GM19324 (cell line): ENCODE measurements at regions not wholly inside any gene's neighbourhood (a gene's known extent, or its start where the extent isn't known, plus 50 kb on each side); places are given as distances from the start of the nearest gene placed in this dataset.
"Not testable (repeated sequence)": the region's sequence is repeated elsewhere in the genome, so short reads cannot be mapped to it uniquely, and the experiment has no call there.

Experiments
- ATAC-seq: cut with Tn5 transposase; IDR thresholded peaks from one replicate; pipeline ENCODE4 v1.9.1; 2021; ENCODE audit warnings: mild to moderate bottlenecking, moderate library complexity; ENCODE audit not compliant: unreplicated experiment, low FRiP score

- no peak for ATAC-seq
Observed at GRCh38 chr2:205867371-205867770, 185.1 kb downstream of the NRP2 start.

- no peak for ATAC-seq
Observed at GRCh38 chr2:205865905-205866441, 183.7 kb downstream of the NRP2 start.

DNA sequence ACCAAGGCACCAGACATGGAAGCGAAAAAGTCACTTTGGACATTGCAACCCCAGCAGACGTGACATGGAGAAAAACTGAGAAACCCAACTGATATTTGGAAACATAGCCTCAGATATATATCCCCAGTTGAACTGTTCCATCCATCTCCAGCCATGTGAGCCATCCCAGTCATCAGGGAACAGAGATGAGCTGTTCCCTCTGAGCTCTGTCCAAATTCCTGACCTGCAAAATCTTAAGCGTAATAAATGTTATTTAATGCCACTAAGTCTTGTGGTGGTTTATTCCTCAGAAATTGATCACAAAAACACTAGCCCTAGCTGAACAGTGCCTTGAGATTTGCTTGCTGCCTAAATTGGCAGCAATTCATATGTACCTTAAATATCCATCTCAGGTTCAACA lies 182.8 kb downstream of the NRP2 start:
- no peak for ATAC-seq

GRCh38 chr2:205864491-205864890 lies 182.2 kb downstream of the NRP2 start:
- no peak for ATAC-seq

- ATAC-seq: not testable (repeated sequence)
Observed at GRCh38 chr2:205862761-205863160, 180.5 kb downstream of the NRP2 start.

DNA sequence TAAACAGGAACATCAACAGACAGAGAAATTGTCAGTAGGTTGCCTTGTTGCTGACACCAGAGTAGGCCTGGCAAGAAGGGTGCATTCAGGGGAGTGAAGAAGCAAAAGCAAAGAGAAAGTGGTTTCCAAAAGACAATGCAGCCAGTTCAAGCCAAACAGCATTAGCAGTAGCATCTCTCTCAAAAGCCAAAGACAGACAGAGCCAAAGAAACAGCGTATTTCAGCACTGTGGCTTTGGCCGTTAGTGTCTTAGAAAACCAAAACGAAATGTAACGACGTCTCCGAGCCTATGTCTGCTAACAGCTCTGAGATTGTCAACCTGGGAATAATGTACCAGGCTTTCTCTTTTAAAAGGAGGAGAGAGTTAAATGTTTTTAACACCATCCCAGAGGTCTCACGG lies 178.6 kb downstream of the NRP2 start:
- no peak for ATAC-seq

DNA sequence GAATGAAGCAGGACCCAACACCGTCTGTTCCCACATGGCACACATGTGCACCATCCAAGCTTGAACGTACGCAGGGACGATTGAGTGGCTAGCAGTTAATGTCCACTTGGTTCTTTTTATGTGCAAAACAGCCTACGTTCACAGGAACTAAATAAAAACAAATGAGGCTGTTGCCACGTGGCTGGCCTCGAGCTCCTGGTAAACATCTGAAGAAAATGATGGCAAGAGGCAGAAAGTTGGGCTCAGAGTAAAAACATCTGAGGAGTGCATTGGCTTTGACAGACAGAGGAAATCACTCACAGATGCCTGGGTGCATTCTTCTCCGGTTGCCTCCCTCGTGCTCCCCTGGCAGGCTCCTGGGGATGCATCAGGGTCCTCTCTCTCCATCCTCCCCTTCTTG lies 177.9 kb downstream of the NRP2 start:
- no peak for ATAC-seq

DNA sequence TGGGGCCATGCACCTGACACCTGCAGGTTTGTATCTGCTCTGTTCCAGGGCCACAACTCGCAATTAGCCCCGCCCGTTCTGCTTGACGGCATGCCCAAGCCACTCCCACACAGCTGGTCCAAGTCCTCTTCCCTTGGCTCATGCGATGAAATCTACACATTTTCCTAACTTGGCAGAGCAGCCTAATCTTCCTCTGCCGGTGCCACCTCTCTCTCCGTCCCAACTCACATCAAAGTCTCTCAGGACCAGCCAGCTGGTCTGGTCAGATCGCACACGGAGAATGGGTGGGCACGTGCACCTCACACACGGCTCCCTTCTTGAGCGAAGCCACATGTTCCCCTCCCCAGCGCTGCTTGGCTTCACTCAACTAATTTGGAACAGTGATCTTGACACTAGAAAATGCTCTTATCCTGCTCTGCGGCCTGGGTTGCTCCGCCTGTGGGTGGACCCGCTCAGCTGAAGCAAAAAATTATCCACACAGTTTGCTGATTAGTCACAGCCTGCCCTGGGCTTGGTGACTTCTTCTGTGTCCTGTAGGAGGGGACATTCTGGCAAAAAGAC lies 176.7 kb downstream of the NRP2 start:
- ATAC-seq: no peak

DNA sequence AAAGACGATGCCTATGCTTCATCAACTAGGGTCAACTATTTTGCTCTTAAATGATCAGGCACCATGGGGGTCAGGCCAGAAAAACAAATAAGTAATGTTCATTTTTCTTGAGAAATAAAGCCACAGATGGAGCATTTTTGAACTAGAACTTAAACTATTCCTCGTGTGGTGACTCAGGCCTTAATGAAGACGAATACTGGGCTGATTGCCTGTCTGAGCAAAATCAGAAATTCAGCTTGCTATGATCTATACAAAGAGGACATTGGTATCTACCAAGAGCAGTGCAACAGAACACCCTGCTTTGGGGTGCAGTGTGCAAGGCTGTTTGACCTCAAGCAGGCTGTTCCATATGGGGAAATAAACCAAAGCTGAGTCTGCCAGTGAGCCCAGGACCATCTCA lies 176.0 kb downstream of the NRP2 start:
- no peak for ATAC-seq

DNA sequence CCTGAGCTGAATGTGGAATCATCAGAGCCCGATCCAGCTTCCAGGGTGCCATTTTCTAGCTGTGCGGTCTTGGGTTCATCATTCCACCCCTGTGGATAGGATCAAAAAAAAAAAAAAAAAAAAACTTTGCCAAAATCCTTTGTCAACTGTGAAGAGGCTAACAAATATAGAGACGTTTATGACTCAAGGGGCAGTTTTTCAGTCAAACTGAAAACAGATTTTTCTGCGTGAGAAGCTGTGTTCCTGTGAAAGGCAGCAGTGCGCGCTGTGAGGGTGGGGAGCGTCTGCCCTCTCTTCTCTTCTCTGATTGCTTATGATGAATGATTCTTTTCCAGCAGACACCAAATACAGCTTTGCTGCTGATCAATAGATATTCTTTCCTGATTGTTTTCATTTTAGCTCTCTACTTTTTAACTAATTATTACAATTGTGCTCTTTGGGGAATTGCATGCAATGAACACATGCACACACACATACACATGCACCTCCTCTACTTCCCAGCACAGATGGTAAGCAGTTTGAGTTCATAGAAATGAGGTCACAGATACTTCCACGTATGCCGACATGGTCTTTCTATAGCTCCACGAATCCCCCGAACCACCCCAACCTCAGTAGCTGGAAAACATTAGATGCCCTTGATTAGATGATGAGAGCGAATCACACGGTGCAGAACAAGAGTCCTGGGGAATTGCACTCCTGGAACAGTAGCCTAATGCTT lies 175.4 kb downstream of the NRP2 start:
- no peak for ATAC-seq

- no peak for ATAC-seq
Observed at GRCh38 chr2:205852457-205852856, 170.2 kb downstream of the NRP2 start.

DNA sequence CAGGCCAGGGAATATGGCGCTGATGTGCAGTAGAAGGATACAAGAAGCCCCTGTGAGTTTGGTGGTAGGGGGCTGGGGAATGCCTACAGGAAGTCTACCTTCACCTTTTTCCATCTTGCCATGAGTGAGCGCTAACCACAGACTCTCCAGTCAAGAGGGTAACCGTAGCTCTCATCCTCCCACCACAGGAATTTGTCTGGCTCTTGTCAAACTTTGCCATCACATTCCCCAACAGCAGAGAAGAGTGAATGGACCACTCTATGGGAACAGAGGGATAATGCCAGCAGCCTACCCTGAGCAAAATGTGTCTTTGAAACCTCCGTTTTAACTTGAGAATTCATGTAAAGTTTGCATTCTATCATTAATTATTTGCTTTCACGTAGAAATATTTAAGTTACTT lies 168.3 kb downstream of the NRP2 start:
- ATAC-seq: no peak

DNA sequence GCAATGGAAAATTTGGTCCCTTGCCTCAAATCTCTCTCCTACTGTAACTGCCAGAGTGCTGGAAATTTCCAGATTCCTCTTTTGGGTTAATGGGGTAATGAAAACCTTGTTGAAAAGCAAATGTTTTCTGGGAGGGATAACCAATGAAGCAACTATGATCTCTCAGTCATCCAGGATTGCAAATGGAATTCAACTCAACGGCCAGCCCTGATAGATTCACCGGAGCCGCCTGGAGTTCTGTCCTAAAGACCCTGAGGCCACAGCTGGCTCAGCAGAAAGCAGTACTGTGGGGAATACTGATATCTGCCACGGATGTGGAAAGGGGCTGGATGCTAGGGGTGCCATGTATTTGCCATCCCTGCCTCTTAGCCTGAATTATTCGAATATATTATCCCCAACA lies 167.8 kb downstream of the NRP2 start:
- ATAC-seq: no peak

GRCh38 chr2:205849136-205849535 lies 166.8 kb downstream of the NRP2 start:
- ATAC-seq: no peak

DNA sequence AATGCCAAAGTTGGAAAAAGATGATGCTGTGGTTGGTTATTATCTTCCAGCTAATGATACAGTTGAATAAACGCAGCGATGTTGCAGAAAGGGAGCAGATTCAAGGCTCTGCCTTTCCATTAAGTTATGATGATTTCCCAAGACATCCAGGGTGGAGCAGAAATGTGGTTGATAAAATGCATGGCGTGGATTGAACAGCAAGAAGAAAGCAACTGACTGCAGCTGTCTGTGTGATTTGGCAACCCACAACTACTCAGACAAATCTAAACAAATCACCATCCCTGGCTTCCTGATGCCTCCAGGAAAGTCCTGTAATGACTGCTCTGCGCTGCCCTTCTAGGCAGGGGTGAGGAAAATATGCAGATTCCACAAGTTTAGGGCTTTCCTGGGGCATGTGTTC lies 166.3 kb downstream of the NRP2 start:
- no peak for ATAC-seq
